NCI-H526 treated with DMSO at 0.1 percent for 48 hours (cell line): ENCODE measurements at regions not wholly inside any gene's neighbourhood (a gene's known extent, or its start where the extent isn't known, plus 50 kb on each side); places are given as distances from the start of the nearest gene placed in this dataset.
A peak's percentile ranks its signal among the peaks of the same experiment; 100 is the strongest.
"Not testable (repeated sequence)": the region's sequence is repeated elsewhere in the genome, so short reads cannot be mapped to it uniquely, and the experiment has no call there.

ENCODE experiments used
- DNase-seq: peaks from one replicate; lab custom pipeline; 2025; lab: John Stamatoyannopoulos, UW

- no peak for DNase-seq
Observed at GRCh38 chr2:17194083-17194482, 324.2 kb downstream of the RAD51AP2 start.

- DNase-seq: not testable (repeated sequence)
Observed at GRCh38 chr2:17193433-17193890, 324.8 kb downstream of the RAD51AP2 start.

DNA sequence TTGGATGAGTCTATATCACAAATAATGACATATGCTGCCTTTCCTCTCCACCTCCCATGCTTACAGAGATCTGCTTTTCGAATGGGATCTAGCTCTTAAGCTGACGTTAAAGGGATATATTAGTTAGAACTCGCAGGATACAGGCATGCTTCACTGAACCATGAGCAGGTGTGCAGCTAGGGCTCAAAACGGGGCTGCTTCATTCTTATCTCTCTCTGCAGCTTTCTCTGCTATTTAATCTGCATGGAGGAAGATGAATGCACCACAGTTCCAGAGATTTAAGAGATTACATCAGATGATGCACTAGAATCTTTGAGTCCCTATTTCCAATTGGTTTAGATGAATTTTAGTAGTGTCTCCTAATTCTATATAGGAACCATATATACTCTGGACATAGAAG lies 327.0 kb downstream of the RAD51AP2 start:
- DNase-seq: peak; percentile 17

- no peak for DNase-seq
Observed at GRCh38 chr2:17190527-17190926, 327.7 kb downstream of the RAD51AP2 start.

- no peak for DNase-seq
Observed at GRCh38 chr2:17188721-17189120, 329.5 kb downstream of the RAD51AP2 start.

DNA sequence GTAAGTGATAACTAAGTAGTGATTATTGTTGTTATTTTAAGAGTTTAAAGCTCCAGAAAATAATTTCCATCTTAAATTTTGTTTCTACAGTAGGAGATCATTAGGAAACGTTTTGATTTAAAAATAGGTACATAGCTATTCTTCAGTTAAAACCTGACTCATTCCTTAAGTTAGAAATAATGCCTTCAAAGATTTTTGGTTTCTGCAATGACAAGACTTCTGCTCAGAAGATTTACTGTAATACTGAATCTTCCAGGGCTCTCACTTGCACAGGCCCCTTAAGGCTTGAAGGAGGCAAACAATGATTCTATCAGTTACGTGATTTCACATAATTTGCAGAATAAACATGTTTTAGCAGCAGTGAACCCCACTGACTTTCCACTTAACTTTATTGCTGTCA lies 333.7 kb downstream of the RAD51AP2 start:
- no peak for DNase-seq

DNA sequence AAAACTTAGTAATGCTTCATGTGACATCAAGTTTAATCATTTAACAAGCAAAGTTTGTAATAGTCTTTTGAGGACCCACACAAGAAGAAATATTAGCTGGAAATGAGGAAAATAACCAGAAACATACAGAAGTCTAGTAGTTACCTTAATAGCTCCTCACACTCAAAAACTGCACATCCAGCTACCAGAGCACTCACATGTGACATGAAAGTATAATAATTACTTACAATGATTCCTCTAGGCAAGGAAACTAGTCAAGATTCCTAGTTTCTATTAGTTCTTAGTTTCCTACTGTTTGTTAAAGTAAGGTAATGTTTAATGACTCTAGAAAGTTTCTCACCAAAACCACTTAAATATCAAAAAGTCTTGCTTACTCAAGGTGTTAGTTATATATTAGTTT lies 335.8 kb downstream of the RAD51AP2 start:
- no peak for DNase-seq

DNA sequence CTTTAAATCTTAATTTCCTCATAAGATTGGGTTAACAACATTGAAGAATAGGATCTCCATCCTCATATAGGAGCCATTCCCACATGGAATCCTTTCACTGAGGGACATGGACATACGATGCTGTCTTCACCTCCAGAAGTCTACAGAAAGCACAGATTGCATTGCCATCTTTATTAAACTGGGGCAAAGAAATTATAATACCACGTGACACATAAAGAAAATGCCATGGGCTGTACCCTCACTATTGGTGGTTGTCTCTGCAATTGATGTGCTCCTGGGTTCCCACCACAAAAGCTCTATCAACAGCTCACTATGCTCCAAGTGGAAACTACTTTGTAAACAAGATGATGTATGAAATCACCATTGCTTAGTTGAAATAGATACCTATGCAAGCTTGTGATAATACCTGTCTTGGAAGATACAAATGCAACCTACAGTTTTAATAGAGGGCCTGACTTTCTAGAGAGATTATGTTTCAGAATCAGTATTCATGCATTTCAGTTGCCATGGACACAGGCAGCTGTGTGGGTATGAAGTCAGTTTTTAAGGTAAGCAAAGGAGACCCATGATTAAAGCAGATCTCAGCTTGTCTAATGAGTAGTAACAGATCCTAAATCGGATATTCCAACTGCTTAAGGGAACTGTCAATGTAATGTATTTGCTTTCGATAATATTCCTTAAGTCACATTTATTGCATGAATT lies 337.0 kb downstream of the RAD51AP2 start:
- DNase-seq: peak; percentile 70

- no peak for DNase-seq
Observed at GRCh38 chr2:17179145-17179808, 339.0 kb downstream of the RAD51AP2 start.

- no peak for DNase-seq
Observed at GRCh38 chr2:17177088-17177487, 341.2 kb downstream of the RAD51AP2 start.

GRCh38 chr2:17171446-17172049 lies 346.7 kb downstream of the RAD51AP2 start:
- peak; percentile 34 for DNase-seq

DNA sequence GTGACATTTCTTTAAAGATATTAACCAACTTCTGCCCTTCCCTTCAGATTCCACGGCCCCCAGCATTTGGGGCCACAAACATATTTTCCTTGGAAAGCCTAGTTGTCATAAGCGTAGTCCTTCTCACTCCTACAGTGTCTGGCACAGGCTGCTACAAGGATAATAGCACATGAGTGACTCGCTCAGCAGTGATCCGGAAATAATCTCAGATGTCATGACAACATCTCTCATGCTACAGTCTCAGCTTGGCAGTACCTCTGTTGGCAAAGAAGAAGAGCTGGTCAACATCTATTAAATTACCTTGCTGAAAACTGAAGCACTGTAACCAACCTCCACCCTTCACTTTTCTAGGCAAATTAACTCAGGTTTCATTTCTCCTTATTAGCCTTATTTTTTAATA lies 351.7 kb downstream of the RAD51AP2 start:
- peak; percentile 63 for DNase-seq

DNA sequence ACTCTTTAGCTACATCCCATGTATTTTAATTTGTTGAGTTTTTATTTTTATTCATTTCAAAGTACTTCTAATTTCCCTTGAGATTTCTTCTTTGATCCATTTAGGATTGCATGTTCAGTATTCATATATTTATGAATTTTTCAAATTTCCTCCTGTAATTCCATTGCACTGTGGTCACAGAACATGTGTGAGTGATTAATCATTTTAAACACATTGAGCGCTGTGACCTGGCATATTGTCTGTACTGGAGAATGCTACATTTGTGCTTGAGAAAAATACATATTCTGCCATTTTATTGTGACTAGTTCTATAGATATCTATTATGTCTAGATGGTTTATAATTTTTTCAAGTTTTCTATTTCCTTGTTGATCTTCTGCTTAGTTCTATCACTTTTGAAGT lies 353.7 kb downstream of the RAD51AP2 start:
- DNase-seq: no peak

GRCh38 chr2:17163638-17164037 lies 354.6 kb downstream of the RAD51AP2 start:
- DNase-seq: no peak

- peak; percentile 84 for DNase-seq
Observed at GRCh38 chr2:17162713-17163112, 355.5 kb downstream of the RAD51AP2 start.

- no peak for DNase-seq
Observed at GRCh38 chr2:17160594-17160993, 357.6 kb downstream of the RAD51AP2 start.

- no peak for DNase-seq
Observed at GRCh38 chr2:17156086-17156485, 362.2 kb downstream of the RAD51AP2 start.

GRCh38 chr2:17149945-17150344 lies 368.3 kb downstream of the RAD51AP2 start:
- no peak for DNase-seq

DNA sequence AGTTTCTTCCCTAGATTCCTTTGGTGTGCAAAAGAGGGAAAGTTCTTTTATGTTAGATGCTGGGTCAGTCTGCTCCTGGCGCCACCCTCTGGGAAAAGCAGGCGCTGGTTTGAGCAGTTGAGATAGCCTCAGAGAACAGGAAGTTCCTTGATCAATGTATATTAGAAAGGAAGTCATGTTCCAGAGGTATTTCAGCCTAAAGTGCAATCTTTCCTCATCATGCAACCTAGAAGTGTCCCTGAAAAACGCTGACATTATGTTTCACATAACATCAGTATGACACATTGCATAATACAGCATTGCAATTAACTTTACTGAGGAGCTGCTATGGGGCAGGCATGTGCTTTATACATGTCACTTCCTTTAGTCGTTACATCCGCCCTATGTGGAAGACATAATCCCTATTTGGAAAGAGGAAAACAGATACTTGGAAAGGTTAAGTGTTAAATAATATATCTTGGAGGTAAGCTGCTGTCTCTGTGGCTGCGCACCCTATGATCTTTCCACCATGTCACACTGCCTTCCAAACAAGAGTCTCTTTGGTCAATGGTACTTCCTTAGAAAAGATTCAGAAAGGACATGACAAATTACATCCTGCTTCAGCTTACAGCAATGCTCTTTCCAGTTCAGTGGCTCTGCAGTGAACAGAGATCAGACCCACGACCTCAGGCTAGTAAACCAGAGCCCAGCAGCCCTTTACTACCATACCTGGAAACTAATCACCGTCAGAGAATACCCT lies 369.7 kb downstream of the RAD51AP2 start:
- peak; percentile 14 for DNase-seq

GRCh38 chr2:17146358-17146757 lies 371.9 kb downstream of the RAD51AP2 start:
- DNase-seq: no peak

DNA sequence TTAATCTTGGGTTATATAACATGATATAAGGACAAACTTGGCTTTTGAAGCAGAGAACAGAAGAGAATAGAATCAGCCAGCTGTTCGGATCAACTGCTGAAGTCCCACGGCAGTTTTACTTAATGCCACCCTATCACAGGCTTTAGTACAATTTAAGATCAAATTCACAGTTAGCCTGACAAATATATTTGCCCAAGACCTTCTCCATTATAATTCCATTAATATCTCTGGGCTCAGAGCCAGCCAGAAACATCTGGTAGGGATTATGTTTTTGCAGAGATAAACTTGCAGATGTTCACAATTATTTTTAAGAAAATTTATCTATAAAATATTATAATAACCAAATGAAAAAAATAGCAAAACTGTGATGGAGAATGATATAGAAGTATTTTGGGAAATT lies 381.4 kb downstream of the RAD51AP2 start:
- DNase-seq: no peak

GRCh38 chr2:17136231-17136630 lies 382.0 kb downstream of the RAD51AP2 start:
- no peak for DNase-seq

DNA sequence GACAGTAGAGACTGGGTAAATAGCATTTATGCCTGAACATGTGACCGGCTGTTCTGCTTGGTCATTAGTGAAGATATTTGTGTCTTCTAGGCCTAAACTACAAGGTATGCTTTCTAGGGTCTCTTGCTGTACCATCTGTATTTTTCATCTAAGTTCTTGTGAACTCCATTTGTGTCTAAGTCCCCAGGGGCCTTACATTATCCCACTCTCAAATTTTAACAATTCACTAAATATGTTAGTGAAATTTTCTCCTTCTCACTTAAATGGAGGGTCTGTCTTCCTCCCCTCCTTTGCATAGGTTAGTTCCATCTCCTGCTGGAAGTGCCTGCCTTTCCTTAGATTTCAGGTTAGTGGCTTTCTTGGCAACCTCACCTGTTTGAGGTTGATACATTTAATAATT lies 382.6 kb downstream of the RAD51AP2 start:
- DNase-seq: no peak
